A549 (cell line): ENCODE measurements at regions not wholly inside any gene's neighbourhood (a gene's known extent, or its start where the extent isn't known, plus 50 kb on each side); places are given as distances from the start of the nearest gene placed in this dataset.

Source experiments
- ATAC-seq, 2 experiments: fragments of 200-7000 bp in 1 of 2; fragments of >200 bp in 1 of 2; cut with Nextera tagmentation in 1 of 2; cut with Tn5 transposase in 1 of 2; 3 replicates each; pipeline versions ENCODE4 v1.8.0 to v1.9.1; 2018 to 2020; ENCODE audit warnings: mild to moderate bottlenecking in 1 of 2, moderate library complexity in 1 of 2
- CTCF ChIA-PET: fragments of 300-600 bp; sonication (Branson Sonifier 250); formaldehyde crosslinking; extraction: SDS; loops from one replicate; lab custom pipeline; 2021; ENCODE audit warnings: antibody characterized with exemption, inconsistent platforms; lab: Yijun Ruan, JAX
- POLR2A ChIA-PET: fragments of 350-600 bp; formaldehyde crosslinking; extraction: SDS; loops from one replicate; lab custom pipeline; 2021; ENCODE audit warnings: antibody characterized with exemption, inconsistent platforms; lab: Yijun Ruan, JAX
- DNase-seq, 2 experiments: peaks; one replicate each; pipeline versions ENCODE4 v3.0.0 to v3.0.0-alpha.2; 2011 to 2016; ENCODE audit warnings: low read depth in 1 of 2, low spot score in 1 of 2
- FAIRE-seq: peaks from 2 replicates; lab custom pipeline; 2011; peaks lifted over from hg19 to GRCh38; lab: Jason Lieb, UNC
- H3K27ac ChIP-seq, 2 experiments: fragments of >200 bp; sonication (Bioruptor Twin); formaldehyde crosslinking; 3 replicates each; pipeline ENCODE4 v1.5.1; 2016 to 2017
- H3K4me1 ChIP-seq: fragments of >200 bp; sonication (Bioruptor Twin); formaldehyde crosslinking; 3 replicates; pipeline ENCODE4 v1.6.1; 2016
- H3K4me2 ChIP-seq: fragments of >200 bp; sonication (Bioruptor Twin); formaldehyde crosslinking; 3 replicates; pipeline ENCODE4 v1.6.1; 2016
- H3K4me3 ChIP-seq: fragments of >200 bp; sonication (Bioruptor Twin); formaldehyde crosslinking; 3 replicates; pipeline ENCODE4 v1.5.1; 2016
- H3K9me3 ChIP-seq: fragments of >200 bp; sonication (Bioruptor Twin); formaldehyde crosslinking; 3 replicates; pipeline ENCODE4 v1.6.1; 2016
- CTCF ChIP-seq: fragments of >200 bp; sonication (Bioruptor Twin); formaldehyde crosslinking; IDR thresholded peaks from 3 replicates; pipeline ENCODE4 v1.5.1; 2016
- EHF ChIP-seq: fragments of 250-450 bp; sonication (Bioruptor Pico); IDR thresholded peaks from 2 replicates; pipeline ENCODE4 v1.5.0; 2020; ENCODE audit warnings: mild to moderate bottlenecking
- EHMT2 ChIP-seq: fragments of 200-600 bp; sonication (generic); IDR thresholded peaks from 2 replicates; pipeline ENCODE4 v1.6.1; 2016; ENCODE audit warnings: antibody characterized with exemption, low read depth, mild to moderate bottlenecking, moderate library complexity
- ESRRA ChIP-seq: fragments of 150-350 bp; IDR thresholded peaks from 2 replicates; pipeline ENCODE4 v1.6.1; 2014; ENCODE audit warnings: mild to moderate bottlenecking, low read length, borderline replicate concordance
- FOSL2 ChIP-seq, 2 experiments: fragments of 450-650 bp in 1 of 2; fragments of >200 bp in 1 of 2; sonication (Bioruptor Twin) in 1 of 2; formaldehyde crosslinking; IDR thresholded peaks; 2 replicates each; pipeline versions ENCODE4 v1.5.0 to v1.6.1; 2016 to 2020; ENCODE audit warnings: mild to moderate bottlenecking in 1 of 2, moderate library complexity in 1 of 2
- FOXS1 ChIP-seq: fragments of 250-450 bp; sonication (Bioruptor Pico); IDR thresholded peaks from 2 replicates; pipeline ENCODE4 v1.5.0; 2020; ENCODE audit warnings: mild to moderate bottlenecking, moderate library complexity
- HDAC2 ChIP-seq: fragments of 200-600 bp; sonication (generic); IDR thresholded peaks from 2 replicates; pipeline ENCODE4 v1.6.1; 2016
- HES2 ChIP-seq: fragments of >200 bp; sonication (Bioruptor Twin); formaldehyde crosslinking; IDR thresholded peaks from 2 replicates; pipeline ENCODE4 v1.6.1; 2016
- HEYL ChIP-seq: fragments of 250-450 bp; sonication (Bioruptor Pico); IDR thresholded peaks from 2 replicates; pipeline ENCODE4 v1.8.0; 2021; ENCODE audit warnings: mild to moderate bottlenecking, moderate library complexity
- HOXA7 ChIP-seq: fragments of 250-450 bp; sonication (Bioruptor Pico); IDR thresholded peaks from 2 replicates; pipeline ENCODE4 v1.5.0; 2020; ENCODE audit warnings: mild to moderate bottlenecking, moderate library complexity
- HOXB13 ChIP-seq: fragments of 250-450 bp; sonication (Bioruptor Pico); IDR thresholded peaks from 2 replicates; pipeline ENCODE4 v1.5.0; 2020; ENCODE audit warnings: low read depth, mild to moderate bottlenecking, moderate library complexity
- JUN ChIP-seq, 2 experiments: fragments of >200 bp; sonication (Bioruptor Twin); formaldehyde crosslinking; IDR thresholded peaks; 2 replicates in 1 of 2; 3 replicates in 1 of 2; pipeline ENCODE4 v1.6.1; 2016 to 2017
- JUNB ChIP-seq: fragments of >200 bp; sonication (Bioruptor Twin); formaldehyde crosslinking; IDR thresholded peaks from 2 replicates; pipeline ENCODE4 v1.6.1; 2016
- KDM1A ChIP-seq: fragments of 200-600 bp; sonication (generic); IDR thresholded peaks from 2 replicates; pipeline ENCODE4 v1.6.1; 2016; ENCODE audit warnings: low read depth, mild to moderate bottlenecking
- KDM5A ChIP-seq: fragments of 200-600 bp; sonication (generic); IDR thresholded peaks from 2 replicates; pipeline ENCODE4 v1.6.1; 2016; ENCODE audit warnings: antibody characterized with exemption, mild to moderate bottlenecking
- MAX ChIP-seq: IDR thresholded peaks from 2 replicates; pipeline ENCODE4 v1.6.1; 2012
- POLR2AphosphoS2 ChIP-seq: conservative IDR thresholded peaks from 2 replicates; pipeline ENCODE4 v1.6.1; 2012; ENCODE audit warnings: low read length, improper control_type of control experiment, inconsistent platforms
- REST ChIP-seq: fragments of 200-600 bp; sonication (generic); IDR thresholded peaks from 2 replicates; pipeline ENCODE4 v1.6.1; 2016; ENCODE audit warnings: antibody characterized with exemption, mild to moderate bottlenecking, moderate library complexity
- SMC3 ChIP-seq: fragments of >200 bp; sonication (Bioruptor Twin); formaldehyde crosslinking; IDR thresholded peaks from 3 replicates; pipeline ENCODE4 v1.6.1; 2018; ENCODE audit warnings: inconsistent platforms
- SREBF2 ChIP-seq: fragments of 450-650 bp; IDR thresholded peaks from 2 replicates; pipeline ENCODE4 v1.6.1; 2014; ENCODE audit warnings: mild to moderate bottlenecking, moderate library complexity
- TP53 ChIP-seq: fragments of 250-450 bp; sonication (Bioruptor Pico); IDR thresholded peaks from 2 replicates; pipeline ENCODE4 v1.5.0; 2021; ENCODE audit warnings: mild to moderate bottlenecking, moderate library complexity
- USF2 ChIP-seq: fragments of 450-650 bp; IDR thresholded peaks from 2 replicates; pipeline ENCODE4 v1.6.1; 2014; ENCODE audit warnings: antibody characterized with exemption
- WGBS: methylation state at CpG from one replicate; pipeline ENCODE4 v1.1.6; 2017; ENCODE audit errors: missing lambda C conversion rate; 5-methylcytosine and 5-hydroxymethylcytosine counted together

GRCh38 chr7:54810401-54810800, 51.4 kb upstream of the SEC61G start:
- Histone ChIP-seq H3K27ac (no peak overlapping the region), H3K4me2 (no peak overlapping the region)
- TF ChIP-seq HES2, result no peak
- TF ChIP-seq SREBF2, result no peak
- no peak for TF ChIP-seq FOXS1 (CRISPR knock-in tag)
- TF ChIP-seq POLR2AphosphoS2, result no peak
- no peak for TF ChIP-seq HDAC2
- no peak for TF ChIP-seq HEYL (CRISPR knock-in tag)
- no peak for TF ChIP-seq USF2
- no peak for TF ChIP-seq FOSL2 (IDR thresholded peaks at IDR 0.05)
- no peak for TF ChIP-seq FOSL2 (CRISPR knock-in tag; IDR thresholded peaks at IDR 0.05)
- TF ChIP-seq ESRRA, result no peak
- TF ChIP-seq JUNB, result no peak
- no peak for TF ChIP-seq CTCF
- TF ChIP-seq, all 56 proteins: peak for 0
- H3K9me3 ChIP-seq, result no peaks in the 10 kb centered on the region
- H3K4me1 ChIP-seq, result peaks cover 36% of the 10 kb centered on the region
- FAIRE-seq (peak; percentile 39), ATAC-seq (no peak), DNase-seq (no peak)
- CTCF ChIA-PET, result no interaction called here
- H3K4me3 ChIP-seq, result no peak overlapping the region
- POLR2A ChIA-PET, result no interaction called here
- 86% methylated on average over 1 of the region's 1 CpG for WGBS

- Histone ChIP-seq H3K4me3 (no peak overlapping the region), H3K27ac (peak overlapping the region in 1 of 2 experiments; percentile 62; a peak in 3 of 6 replicates), H3K4me2 (no peak overlapping the region), H3K9me3 (no peaks in the 10 kb centered on the region), H3K4me1 (peaks cover 36% of the 10 kb centered on the region)
- WGBS, result 85% methylated on average over 5 of the region's 5 CpGs
- TF ChIP-seq EHF (CRISPR knock-in tag), result no peak
- TF ChIP-seq KDM1A, result no peak
- no peak for TF ChIP-seq TP53 (CRISPR knock-in tag)
- no peak for TF ChIP-seq HOXB13 (CRISPR knock-in tag)
- no peak for TF ChIP-seq CTCF
- no peak for TF ChIP-seq KDM5A
- TF ChIP-seq JUN (IDR thresholded peaks at IDR 0.05), result no peak
- TF ChIP-seq HDAC2, result no peak
- ATAC-seq (no peak), DNase-seq (no peak), FAIRE-seq (no peak)
- CTCF ChIA-PET, result no interaction called here
- POLR2A ChIA-PET, result no interaction called here
Measured at GRCh38 chr7:54811041-54811845, 52.2 kb upstream of the SEC61G start.

- 88% methylated on average over 7 of the region's 8 CpGs for WGBS
- ChIA-PET POLR2A (no interaction called here), CTCF (interaction anchor here (1.0 kb wide), 1 partner anchor 11 kb away, joined by 3 read pairs; no protein-coding TSS in a partner anchor)
- H3K27ac ChIP-seq, result peak overlapping the region in 1 of 2 experiments; percentile 62; a peak in 3 of 6 replicates
- no peak for ATAC-seq
- H3K4me3 ChIP-seq, result no peak overlapping the region
- peaks cover 36% of the 10 kb centered on the region for H3K4me1 ChIP-seq
- no peaks in the 10 kb centered on the region for H3K9me3 ChIP-seq
- no peak overlapping the region for H3K4me2 ChIP-seq
- DNase-seq, result no peak
- FAIRE-seq, result no peak
- no peak for TF ChIP-seq MAX
- no peak for TF ChIP-seq SMC3
- no peak for TF ChIP-seq USF2
- TF ChIP-seq EHMT2, result no peak
- no peak for TF ChIP-seq REST
- TF ChIP-seq HOXA7 (CRISPR knock-in tag), result no peak
- no peak for TF ChIP-seq HES2
Measured at GRCh38 chr7:54811846-54812254, 52.8 kb upstream of the SEC61G start.
